HG02973 (cell line): ENCODE measurements at regions not wholly inside any gene's neighbourhood (a gene's known extent, or its start where the extent isn't known, plus 50 kb on each side); places are given as distances from the start of the nearest gene placed in this dataset.

Experiments
- ATAC-seq: cut with Tn5 transposase; IDR thresholded peaks from one replicate; pipeline ENCODE4 v1.9.1; 2021; ENCODE audit warnings: moderate library complexity; ENCODE audit not compliant: unreplicated experiment

DNA sequence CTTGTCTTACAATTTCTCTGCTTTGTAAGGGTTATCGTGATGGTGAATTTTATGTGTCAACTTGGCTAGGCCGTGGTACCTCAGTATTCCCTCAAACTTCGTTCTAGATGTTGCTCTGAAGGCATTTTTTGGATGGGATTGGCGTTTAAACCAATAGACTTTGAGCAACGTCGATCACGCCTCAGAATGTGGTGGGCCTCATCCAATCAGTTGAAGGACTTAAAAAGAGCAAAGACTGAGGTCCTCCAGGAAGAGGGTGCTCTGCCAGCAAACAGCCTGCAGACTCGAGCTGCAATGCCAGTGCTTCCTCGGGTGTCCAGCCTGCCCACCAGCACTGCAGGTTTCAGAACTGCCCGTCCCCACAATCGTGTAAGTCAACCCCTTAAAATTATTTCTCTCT lies 145.8 kb upstream of the SALL3 start:
- no peak for ATAC-seq

- no peak for ATAC-seq
Observed at GRCh38 chr18:78836838-78837237, 142.8 kb upstream of the SALL3 start.

DNA sequence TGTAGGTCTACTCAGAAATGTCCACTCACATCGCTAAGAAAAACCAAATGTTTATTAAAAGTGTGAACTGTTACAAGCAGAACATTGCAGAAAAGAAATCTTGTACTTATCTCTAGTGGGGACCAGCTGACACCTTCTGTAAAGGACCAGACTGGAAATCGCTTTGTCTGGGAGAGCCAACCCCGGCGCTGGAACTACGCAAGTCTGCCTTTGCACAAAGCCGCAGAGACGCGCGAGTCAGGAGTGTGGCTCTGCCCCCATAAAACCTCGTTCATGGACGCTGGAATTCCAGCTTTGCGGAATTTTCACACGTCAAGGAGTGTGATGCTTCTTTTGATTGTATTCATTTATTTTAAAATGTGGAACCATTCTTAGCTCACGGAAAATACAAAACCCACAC lies 141.9 kb upstream of the SALL3 start:
- no peak for ATAC-seq

DNA sequence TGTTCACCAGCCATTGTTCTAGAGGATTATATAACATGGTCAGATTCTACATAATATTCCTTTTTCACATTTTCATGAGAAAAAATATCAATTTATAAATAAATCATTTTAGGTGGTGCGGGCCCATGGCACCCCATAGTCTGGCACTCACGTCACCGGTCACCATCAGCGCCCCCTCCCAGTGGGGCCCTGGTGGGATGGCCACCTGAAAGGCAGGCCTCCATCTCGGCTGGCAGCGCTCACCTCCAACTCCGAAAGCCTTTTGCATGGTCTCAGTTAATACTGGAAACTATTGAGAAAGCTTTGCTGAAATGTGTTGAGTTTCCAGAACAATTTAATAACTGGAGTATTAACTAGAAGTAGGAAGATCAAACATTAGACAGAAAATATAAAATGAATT lies 141.4 kb upstream of the SALL3 start:
- no peak for ATAC-seq

DNA sequence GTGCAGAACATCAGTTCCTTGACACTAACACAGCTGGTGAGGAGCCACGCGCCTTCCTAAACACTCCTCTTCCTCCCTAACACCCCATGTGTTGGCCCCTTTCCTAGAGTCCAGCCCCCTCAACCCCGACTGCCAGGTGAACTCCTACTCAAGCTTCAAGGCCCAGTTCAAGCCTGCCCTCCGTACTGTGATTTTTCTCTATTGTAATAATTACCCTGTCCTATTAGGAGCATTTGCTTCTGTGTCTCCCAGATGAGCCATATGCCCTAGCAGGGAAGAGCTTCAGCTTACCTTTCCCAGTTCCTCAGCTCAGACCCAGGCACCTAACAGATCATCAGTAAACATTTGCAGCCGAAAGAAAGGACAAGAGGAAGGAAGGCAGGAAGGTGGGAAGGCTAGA lies 130.6 kb upstream of the SALL3 start:
- no peak for ATAC-seq

DNA sequence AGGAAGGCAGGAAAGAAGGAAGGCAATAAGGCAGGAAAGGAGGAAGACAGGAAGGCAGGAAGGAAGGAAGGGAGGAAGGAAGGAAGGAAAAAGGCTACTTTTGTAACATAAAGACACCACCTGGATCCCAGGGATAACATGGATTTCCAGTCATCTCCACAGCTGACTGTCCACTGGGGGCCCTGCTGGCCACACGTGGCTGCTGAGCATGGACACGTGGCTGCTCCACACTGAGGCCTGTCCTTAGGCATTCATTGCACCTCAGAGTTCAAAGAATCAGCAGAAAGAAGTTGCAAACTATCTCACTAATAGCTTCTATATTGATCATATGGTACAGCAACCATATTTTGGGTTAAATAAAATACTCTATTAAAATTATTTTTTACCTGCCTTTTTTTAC lies 130.2 kb upstream of the SALL3 start:
- ATAC-seq: no peak

DNA sequence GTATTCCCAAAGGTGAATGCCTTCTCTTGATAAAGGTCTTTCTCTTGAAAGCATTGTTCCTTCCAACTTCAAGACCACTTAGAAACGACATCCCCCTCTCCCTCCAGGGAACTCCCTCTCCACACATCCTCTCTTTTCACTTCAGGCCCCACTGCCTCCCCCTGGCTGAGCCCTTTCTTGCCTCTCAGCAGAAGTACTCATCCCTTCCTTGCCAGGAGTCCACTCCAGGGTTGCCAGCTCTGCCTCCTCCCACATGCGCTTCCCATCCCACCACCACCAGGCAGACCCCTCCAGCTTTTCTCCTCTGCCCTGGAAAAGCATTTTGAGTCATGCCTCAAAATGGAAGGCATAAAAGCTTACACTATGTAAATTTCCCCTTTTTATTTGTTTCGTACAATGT lies 126.3 kb upstream of the SALL3 start:
- no peak for ATAC-seq

GRCh38 chr18:78855188-78855587 lies 124.4 kb upstream of the SALL3 start:
- ATAC-seq: no peak

GRCh38 chr18:78856569-78857313 lies 122.9 kb upstream of the SALL3 start:
- ATAC-seq: no peak

DNA sequence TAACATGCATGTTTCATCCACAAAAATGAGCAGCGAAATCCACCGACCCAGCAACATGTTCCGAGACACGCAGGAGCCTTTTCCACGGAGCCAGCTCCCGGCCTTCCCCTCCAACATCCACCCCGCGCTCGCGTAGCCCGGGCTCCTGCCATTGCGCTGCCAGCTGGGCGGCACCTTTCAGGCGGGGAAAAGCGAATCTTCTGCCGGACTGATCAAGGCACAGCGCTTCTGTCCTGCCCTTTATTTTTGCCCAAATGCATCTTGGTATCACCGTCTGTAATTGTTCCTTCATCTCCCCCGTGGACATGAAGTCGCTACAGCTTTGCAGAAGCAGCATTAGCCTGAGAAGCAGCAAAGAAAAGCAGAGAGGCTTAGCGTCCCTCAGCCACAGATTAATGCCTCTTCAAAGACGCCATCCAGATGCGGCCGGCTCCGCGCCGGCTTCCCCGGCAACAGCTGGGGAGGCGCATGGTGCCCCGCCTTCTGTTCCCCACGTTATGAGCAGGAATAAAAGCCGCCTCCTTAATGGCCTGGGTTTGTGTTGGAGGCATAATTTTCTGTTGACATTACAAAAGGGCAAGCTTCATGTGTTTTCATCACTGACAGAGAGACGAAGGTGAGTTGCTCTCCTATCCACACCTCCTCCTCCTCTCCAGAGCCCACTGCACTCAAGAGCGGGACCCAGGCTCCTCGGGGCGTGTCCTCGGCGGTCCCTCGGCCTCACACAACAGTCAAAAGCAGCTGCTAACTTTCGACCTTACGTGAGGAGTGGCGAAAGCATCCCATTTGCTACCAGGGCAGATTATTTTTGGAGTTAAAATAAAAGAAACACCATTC lies 122.1 kb upstream of the SALL3 start:
- ATAC-seq: no peak

DNA sequence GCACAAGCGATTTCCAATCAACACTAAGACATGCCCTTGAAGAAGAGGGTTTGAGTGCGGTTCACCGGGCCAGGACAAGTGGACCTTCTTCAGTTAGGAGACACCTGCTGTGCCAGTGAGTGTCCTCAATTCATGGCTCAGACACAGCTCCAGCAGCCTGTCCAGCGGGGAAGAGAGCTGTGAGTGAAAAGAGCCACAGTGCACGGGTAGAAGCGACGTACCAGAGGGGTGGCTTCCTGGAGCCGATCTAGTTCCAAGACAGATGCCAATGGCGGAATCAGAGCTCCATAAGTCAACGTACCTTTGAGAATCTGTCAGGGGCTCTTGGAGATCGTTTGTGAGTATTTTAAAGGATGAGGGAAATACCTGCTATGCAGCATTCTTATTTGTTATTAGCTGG lies 119.9 kb upstream of the SALL3 start:
- ATAC-seq: no peak

DNA sequence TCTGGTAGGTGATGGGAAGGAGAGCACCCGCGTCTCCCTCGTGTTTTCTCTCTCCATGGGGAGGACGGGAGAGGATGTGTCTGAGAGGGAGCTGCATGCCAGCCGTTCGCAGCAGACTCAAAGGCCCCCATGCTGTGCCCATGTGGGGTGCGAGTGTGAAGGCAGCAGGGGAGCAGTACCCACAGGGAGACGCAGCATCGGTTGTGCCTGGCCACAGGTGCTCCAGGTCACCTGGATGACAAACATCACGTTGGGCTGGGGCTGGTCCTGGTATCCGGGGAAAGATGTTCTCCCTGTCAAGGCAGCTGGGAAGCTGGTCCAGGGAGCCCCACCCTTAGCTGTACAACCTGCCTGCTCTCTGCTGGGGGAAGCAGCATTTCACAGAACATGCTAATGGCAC lies 119.5 kb upstream of the SALL3 start:
- ATAC-seq: no peak

- ATAC-seq: no peak
Observed at GRCh38 chr18:78861116-78861515, 118.5 kb upstream of the SALL3 start.

DNA sequence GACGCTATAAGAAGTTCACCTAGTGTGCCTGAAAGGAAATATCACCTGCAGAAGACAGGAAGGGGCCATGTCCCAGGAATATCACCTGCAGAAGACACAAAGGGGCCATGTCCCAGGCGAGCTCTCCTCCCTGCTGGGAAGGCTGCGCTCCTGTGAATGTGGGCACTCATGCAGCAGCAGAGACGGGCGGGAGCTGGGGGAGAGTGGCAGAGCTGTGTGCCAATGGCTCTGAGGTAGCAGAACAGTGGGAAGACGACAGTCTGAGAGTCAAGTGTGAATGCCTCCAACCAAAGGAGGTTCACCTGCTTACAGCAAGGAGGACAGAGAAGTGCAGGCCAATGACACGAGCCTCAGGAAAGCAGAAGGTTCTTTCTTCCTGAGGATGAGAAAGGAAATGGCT lies 117.9 kb upstream of the SALL3 start:
- no peak for ATAC-seq

GRCh38 chr18:78862395-78862794 lies 117.2 kb upstream of the SALL3 start:
- no peak for ATAC-seq

GRCh38 chr18:78865056-78865598 lies 114.5 kb upstream of the SALL3 start:
- no peak for ATAC-seq

- ATAC-seq: no peak
Observed at GRCh38 chr18:78865771-78866310, 113.8 kb upstream of the SALL3 start.

DNA sequence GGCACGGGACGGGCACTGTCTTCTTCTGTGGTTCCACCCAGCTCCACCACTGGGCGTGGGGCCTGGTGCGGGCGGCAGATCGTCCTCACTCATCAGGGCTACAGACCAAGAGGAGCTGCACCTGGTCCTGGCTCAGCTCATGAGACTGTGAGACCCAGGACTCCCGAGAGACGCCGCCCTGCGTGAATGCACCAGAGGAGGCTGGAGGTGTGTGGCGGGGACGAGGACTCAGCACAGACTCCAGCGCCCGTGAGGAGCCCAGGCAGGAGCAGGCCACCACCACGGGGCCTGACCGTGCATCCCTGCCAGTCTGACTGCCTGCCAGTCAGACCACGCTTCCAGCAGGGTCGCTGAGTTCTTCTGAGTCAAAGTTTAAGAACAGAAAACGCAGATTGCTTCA lies 112.5 kb upstream of the SALL3 start:
- ATAC-seq: no peak

DNA sequence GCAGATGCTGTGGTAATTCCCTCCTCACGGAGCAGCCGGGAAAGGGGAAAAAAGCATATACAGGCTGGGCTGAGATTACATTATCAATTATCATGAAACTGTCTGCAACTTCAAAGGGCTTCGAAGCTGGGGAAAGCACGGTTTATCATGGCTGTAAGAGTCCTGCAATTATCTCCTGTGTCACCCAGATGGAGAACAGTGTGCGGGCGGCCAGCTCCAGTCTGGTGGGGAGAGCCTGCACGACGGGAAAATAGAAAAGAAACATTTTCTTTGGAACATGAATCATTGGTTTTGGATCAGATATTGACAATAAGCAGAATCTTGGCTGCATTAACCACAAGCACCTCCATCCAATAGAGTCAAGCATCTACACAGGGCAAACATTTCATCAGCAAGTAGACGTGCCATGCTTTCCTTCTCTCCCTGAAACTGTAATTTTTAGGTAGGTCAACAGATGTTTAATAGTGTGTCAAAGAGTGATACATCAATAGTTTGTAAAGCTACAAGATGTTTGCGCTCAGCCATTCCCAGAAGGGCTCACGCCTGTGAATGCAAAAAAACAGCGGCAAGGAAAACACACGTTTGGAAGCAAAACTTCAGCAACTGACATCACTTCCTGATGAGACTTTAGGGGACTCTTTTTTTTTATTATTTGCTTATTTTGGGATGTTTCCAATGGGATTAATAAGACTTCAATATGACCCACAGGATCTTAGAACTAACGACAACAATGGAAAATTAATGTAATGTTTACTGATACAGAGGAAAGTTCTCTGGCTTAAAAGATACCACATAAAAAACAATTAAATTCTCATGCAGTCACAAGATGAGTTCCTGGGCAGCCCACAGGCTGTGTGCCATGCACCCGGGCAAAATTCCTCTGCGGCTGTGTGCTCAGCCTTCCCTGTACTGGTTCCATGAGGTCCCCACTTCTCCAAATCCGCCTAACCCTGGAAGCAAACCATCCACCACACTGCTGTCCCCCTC lies 111.0 kb upstream of the SALL3 start:
- no peak for ATAC-seq

- ATAC-seq: no peak
Observed at GRCh38 chr18:78871618-78872017, 108.0 kb upstream of the SALL3 start.
